ENCODE measurements at regions not wholly inside any gene's neighbourhood (a gene's known extent, or its start where the extent isn't known, plus 50 kb on each side); places are given as distances from the start of the nearest gene placed in this dataset.

- TF ChIP-seq, protein P1, sequence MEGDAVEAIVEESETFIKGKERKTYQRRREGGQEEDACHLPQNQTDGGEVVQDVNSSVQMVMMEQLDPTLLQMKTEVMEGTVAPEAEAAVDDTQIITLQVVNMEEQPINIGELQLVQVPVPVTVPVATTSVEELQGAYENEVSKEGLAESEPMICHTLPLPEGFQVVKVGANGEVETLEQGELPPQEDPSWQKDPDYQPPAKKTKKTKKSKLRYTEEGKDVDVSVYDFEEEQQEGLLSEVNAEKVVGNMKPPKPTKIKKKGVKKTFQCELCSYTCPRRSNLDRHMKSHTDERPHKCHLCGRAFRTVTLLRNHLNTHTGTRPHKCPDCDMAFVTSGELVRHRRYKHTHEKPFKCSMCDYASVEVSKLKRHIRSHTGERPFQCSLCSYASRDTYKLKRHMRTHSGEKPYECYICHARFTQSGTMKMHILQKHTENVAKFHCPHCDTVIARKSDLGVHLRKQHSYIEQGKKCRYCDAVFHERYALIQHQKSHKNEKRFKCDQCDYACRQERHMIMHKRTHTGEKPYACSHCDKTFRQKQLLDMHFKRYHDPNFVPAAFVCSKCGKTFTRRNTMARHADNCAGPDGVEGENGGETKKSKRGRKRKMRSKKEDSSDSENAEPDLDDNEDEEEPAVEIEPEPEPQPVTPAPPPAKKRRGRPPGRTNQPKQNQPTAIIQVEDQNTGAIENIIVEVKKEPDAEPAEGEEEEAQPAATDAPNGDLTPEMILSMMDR (IDR thresholded peaks at IDR 0.05; ENCODE audit: insufficient read depth, low read length, poor library complexity, severe bottlenecking), result no peak
- Histone ChIP-seq H3K4me3 (replicated peaks; ENCODE audit: low read depth, low read length) (no peak overlapping the region), H3K36me3 (ENCODE audit: control insufficient read depth, insufficient read depth, low read length) (no peaks in the 10 kb centered on the region), H3K27me3 (replicated peaks; ENCODE audit: control insufficient read depth, insufficient read depth, low read length) (no peaks in the 10 kb centered on the region)
- no peak for DNase-seq (ENCODE audit: extremely low read depth, insufficient read length)
Measured at GRCh38 chr22:49323751-49324415, 503.8 kb downstream of the BRD1 start.

- Histone ChIP-seq H3K36me3 (ENCODE audit: control insufficient read depth, insufficient read depth, low read length) (no peaks in the 10 kb centered on the region), H3K27me3 (replicated peaks; ENCODE audit: control insufficient read depth, insufficient read depth, low read length) (no peaks in the 10 kb centered on the region)
- no peak for DNase-seq (ENCODE audit: extremely low read depth, insufficient read length)
Measured at GRCh38 chr22:49322861-49323622, 504.6 kb downstream of the BRD1 start.

DNA sequence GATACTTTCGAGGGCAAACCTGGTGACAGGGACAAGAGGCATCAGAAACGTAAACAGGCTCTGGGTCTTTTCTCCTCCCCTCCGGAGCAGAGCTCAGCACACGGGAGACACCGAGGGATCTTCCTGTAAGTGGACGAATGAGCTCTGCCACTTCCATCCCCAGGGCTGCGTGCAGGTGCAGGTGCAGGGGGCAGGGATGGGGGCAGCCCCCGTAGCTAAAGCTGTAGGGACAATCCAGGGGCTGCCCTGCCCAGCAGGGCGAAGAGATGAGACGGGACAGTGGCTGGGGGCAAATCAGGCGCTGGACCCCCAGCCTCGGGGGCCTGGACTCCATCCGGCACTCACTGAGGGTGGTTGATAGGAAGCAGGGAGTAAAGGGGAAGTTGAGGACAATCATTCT is 505.4 kb downstream of the BRD1 start:
- no peak for DNase-seq (ENCODE audit: extremely low read depth, insufficient read length)
- no peak overlapping the region for H3K4me3 ChIP-seq (replicated peaks; ENCODE audit: low read depth, low read length)
- TF ChIP-seq, protein P1 (IDR thresholded peaks at IDR 0.05; ENCODE audit: insufficient read depth, low read length, poor library complexity, severe bottlenecking), result no peak
- H3K27me3 ChIP-seq (replicated peaks; ENCODE audit: control insufficient read depth, insufficient read depth, low read length), result no peaks in the 10 kb centered on the region
- no peaks in the 10 kb centered on the region for H3K36me3 ChIP-seq (ENCODE audit: control insufficient read depth, insufficient read depth, low read length)

More at GRCh38 chr22:49322861-49323622, 504.6 kb downstream of the BRD1 start:
- TF ChIP-seq, protein P1 (IDR thresholded peaks at IDR 0.05; ENCODE audit: insufficient read depth, low read length, poor library complexity, severe bottlenecking), result no peak
- H3K4me3 ChIP-seq (replicated peaks; ENCODE audit: low read depth, low read length), result no peak overlapping the region

- no peak for DNase-seq (ENCODE audit: extremely low read depth, insufficient read length)
- H3K27me3 ChIP-seq (replicated peaks; ENCODE audit: control insufficient read depth, insufficient read depth, low read length), result no peaks in the 10 kb centered on the region
- TF ChIP-seq, protein P1 (IDR thresholded peaks at IDR 0.05; ENCODE audit: insufficient read depth, low read length, poor library complexity, severe bottlenecking), result no peak
Measured at GRCh38 chr22:49321477-49322055, 506.1 kb downstream of the BRD1 start.

DNA sequence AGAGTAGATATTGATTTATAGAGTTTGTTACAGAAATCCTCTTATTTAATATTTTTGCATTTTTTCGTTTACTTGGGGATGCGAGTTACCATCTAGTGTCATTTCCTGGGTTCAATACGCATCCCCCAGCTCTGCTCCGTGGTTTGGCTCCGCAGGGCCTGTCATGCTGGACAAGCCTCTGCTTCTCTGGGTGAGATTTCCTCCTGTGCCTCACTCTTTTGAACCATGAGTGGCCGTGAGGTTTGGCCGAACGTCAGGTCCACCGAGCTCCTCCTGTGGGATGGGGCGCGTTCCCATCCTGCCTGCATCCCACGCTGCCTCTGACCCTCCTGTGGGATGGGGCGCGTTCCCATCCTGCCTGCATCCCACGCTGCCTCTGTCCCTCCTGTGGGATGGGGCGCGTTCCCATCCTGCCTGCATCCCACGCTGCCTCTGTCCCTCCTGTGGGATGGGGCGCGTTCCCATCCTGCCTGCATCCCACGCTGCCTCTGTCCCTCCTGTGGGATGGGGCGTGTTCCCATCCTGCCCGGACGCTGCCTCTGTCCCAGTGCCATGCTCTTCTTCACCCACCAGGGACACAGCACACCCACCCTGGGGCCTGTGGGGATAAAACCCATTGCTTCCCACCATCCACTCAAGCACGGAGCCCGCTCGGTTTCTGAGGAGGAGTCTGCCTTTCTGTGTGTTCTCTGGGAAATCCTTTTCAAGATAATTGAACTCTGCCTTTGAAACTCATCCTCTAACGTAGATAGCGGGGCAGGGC is 506.8 kb downstream of the BRD1 start:
- no peak for DNase-seq (ENCODE audit: extremely low read depth, insufficient read length)
- no peak overlapping the region for H3K4me3 ChIP-seq (replicated peaks; ENCODE audit: low read depth, low read length)
- TF ChIP-seq, protein P1 (IDR thresholded peaks at IDR 0.05; ENCODE audit: insufficient read depth, low read length, poor library complexity, severe bottlenecking), result no peak
- H3K27me3 ChIP-seq (replicated peaks; ENCODE audit: control insufficient read depth, insufficient read depth, low read length), result no peaks in the 10 kb centered on the region
- no peaks in the 10 kb centered on the region for H3K36me3 ChIP-seq (ENCODE audit: control insufficient read depth, insufficient read depth, low read length)

More at GRCh38 chr22:49321477-49322055, 506.1 kb downstream of the BRD1 start:
- Histone ChIP-seq H3K36me3 (ENCODE audit: control insufficient read depth, insufficient read depth, low read length) (no peaks in the 10 kb centered on the region), H3K4me3 (replicated peaks; ENCODE audit: low read depth, low read length) (no peak overlapping the region)
